NT2/D1 (cell line): ENCODE measurements at regions not wholly inside any gene's neighbourhood (a gene's known extent, or its start where the extent isn't known, plus 50 kb on each side); places are given as distances from the start of the nearest gene placed in this dataset.

ENCODE experiments used
- DNase-seq: peaks from one replicate; pipeline ENCODE4 v3.0.0-alpha.2; 2011; ENCODE audit warnings: low read depth, low spot score
- H3K27me3 ChIP-seq: 2 replicates; pipeline ENCODE4 v1.6.0; 2011; ENCODE audit warnings: mild to moderate bottlenecking; ENCODE audit not compliant: insufficient read length, insufficient read depth
- H3K36me3 ChIP-seq: 2 replicates; pipeline ENCODE4 v1.6.1; 2011; ENCODE audit warnings: mild to moderate bottlenecking, low read length, mixed read lengths; ENCODE audit not compliant: insufficient read depth, insufficient read length
- H3K4me1 ChIP-seq: 2 replicates; pipeline ENCODE4 v1.5.1; 2011; ENCODE audit not compliant: insufficient read depth, insufficient read length
- H3K4me3 ChIP-seq: 2 replicates; pipeline ENCODE4 v1.5.1; 2011; ENCODE audit warnings: low read depth; ENCODE audit not compliant: insufficient read length
- H3K9ac ChIP-seq: 2 replicates; pipeline ENCODE4 v1.6.0; 2011; ENCODE audit warnings: low read depth; ENCODE audit not compliant: insufficient read length
- H3K9me3 ChIP-seq: 2 replicates; pipeline ENCODE4 v1.5.1; 2011; ENCODE audit warnings: mild to moderate bottlenecking, low read length; ENCODE audit not compliant: insufficient read depth
- SUZ12 ChIP-seq: IDR thresholded peaks from 2 replicates; pipeline ENCODE4 v1.6.1; 2011; ENCODE audit not compliant: insufficient read length, insufficient read depth; ENCODE audit errors: extremely low read depth
- YY1 ChIP-seq: IDR thresholded peaks from 2 replicates; pipeline ENCODE4 v1.6.1; 2011; ENCODE audit not compliant: insufficient read length, insufficient read depth
- ZNF274 ChIP-seq: IDR thresholded peaks from 2 replicates; pipeline ENCODE4 v1.6.1; 2011; ENCODE audit warnings: mild to moderate bottlenecking, low read depth, low read length

- Histone ChIP-seq H3K36me3 (no peaks in the 10 kb centered on the region), H3K4me3 (no peak overlapping the region), H3K9ac (no peak overlapping the region), H3K4me1 (no peaks in the 10 kb centered on the region), H3K27me3 (no peaks in the 10 kb centered on the region), H3K9me3 (no peaks in the 10 kb centered on the region)
- DNase-seq: no peak
- TF ChIP-seq ZNF274 (no peak), YY1 (no peak), SUZ12 (no peak)
These were observed 83.5 kb downstream of the VCY1B start for GRCh38 chrY:14139521-14139920.

- no peaks in the 10 kb centered on the region for H3K9me3 ChIP-seq
- H3K27me3 ChIP-seq: no peaks in the 10 kb centered on the region
- H3K4me3 ChIP-seq: no peak overlapping the region
- H3K4me1 ChIP-seq: no peaks in the 10 kb centered on the region
- no peak for DNase-seq
- TF ChIP-seq ZNF274: no peak
- TF ChIP-seq YY1: no peak
- no peak for TF ChIP-seq SUZ12
- no peak overlapping the region for H3K9ac ChIP-seq
- no peaks in the 10 kb centered on the region for H3K36me3 ChIP-seq
These were observed 89.6 kb downstream of the VCY1B start for GRCh38 chrY:14145614-14146013.

DNA sequence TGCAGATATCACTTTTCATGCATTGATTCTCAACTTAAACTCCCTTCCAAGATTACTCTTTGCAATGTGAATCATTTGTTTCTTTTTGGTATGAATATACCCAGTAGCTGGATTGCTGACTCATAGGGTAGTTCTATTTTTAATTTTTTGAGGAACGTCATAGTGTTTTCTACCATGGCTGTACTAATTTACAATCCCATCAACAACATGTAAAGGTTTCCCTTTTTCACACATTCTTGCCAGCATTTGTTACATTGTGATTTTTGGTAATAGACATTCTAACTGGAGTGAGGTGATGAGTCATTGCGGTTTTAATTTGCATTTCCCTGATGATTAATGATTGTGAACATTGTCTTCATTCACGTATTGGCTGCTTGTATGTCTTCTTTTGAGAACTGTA, 126.7 kb downstream of the VCY1B start:
- no peak for DNase-seq
- Histone ChIP-seq H3K9ac (no peak overlapping the region), H3K27me3 (no peaks in the 10 kb centered on the region), H3K36me3 (no peaks in the 10 kb centered on the region), H3K4me3 (no peak overlapping the region), H3K9me3 (no peaks in the 10 kb centered on the region), H3K4me1 (no peaks in the 10 kb centered on the region)
- TF ChIP-seq SUZ12 (no peak), ZNF274 (no peak), YY1 (no peak)

GRCh38 chrY:14222014-14222413, 166.0 kb downstream of the VCY1B start:
- H3K4me3 ChIP-seq: no peak overlapping the region
- H3K9ac ChIP-seq: no peak overlapping the region
- no peaks in the 10 kb centered on the region for H3K27me3 ChIP-seq
- no peaks in the 10 kb centered on the region for H3K4me1 ChIP-seq
- no peaks in the 10 kb centered on the region for H3K9me3 ChIP-seq
- no peak for DNase-seq
- TF ChIP-seq YY1 (no peak), SUZ12 (no peak), ZNF274 (no peak)
- no peaks in the 10 kb centered on the region for H3K36me3 ChIP-seq

GRCh38 chrY:14231703-14232102, 175.7 kb downstream of the VCY1B start:
- no peak overlapping the region for H3K9ac ChIP-seq
- H3K36me3 ChIP-seq: no peaks in the 10 kb centered on the region
- no peak for DNase-seq
- no peaks in the 10 kb centered on the region for H3K9me3 ChIP-seq
- H3K4me1 ChIP-seq: no peaks in the 10 kb centered on the region
- H3K4me3 ChIP-seq: no peak overlapping the region
- H3K27me3 ChIP-seq: no peaks in the 10 kb centered on the region
- no peak for TF ChIP-seq YY1
- no peak for TF ChIP-seq SUZ12
- TF ChIP-seq ZNF274: no peak

GRCh38 chrY:14235070-14235469, 179.0 kb downstream of the VCY1B start:
- Histone ChIP-seq H3K9ac (no peak overlapping the region), H3K27me3 (no peaks in the 10 kb centered on the region), H3K4me1 (no peaks in the 10 kb centered on the region), H3K36me3 (no peaks in the 10 kb centered on the region), H3K9me3 (no peaks in the 10 kb centered on the region), H3K4me3 (no peak overlapping the region)
- TF ChIP-seq ZNF274: no peak
- no peak for TF ChIP-seq YY1
- no peak for TF ChIP-seq SUZ12
- no peak for DNase-seq

GRCh38 chrY:14238277-14238676, 182.2 kb downstream of the VCY1B start:
- no peaks in the 10 kb centered on the region for H3K4me1 ChIP-seq
- TF ChIP-seq ZNF274 (no peak), SUZ12 (no peak), YY1 (no peak)
- H3K36me3 ChIP-seq: no peaks in the 10 kb centered on the region

DNA sequence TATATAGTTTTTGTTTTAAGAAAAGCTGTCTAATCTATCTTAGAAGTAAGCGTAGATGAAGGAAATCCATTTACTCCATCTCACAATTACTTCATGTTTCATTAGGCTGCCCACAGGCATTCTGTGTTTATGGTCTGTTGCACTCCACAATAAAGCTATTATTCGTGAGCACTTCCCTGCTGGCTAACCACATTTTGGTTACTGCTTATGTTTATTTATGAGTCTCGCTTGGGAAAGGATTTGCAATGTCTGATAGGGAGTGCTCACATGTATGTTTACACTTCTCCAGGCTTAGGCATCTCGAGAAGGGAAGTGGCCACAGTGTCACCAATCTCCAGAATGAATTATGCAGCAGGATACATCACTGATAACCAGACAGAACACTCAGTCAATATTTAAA, 190.9 kb downstream of the VCY1B start:
- H3K9ac ChIP-seq: no peak overlapping the region
- no peaks in the 10 kb centered on the region for H3K9me3 ChIP-seq
- H3K27me3 ChIP-seq: no peaks in the 10 kb centered on the region
- H3K36me3 ChIP-seq: no peaks in the 10 kb centered on the region
- H3K4me1 ChIP-seq: no peaks in the 10 kb centered on the region
- no peak overlapping the region for H3K4me3 ChIP-seq
- TF ChIP-seq SUZ12: no peak
- no peak for TF ChIP-seq YY1
- TF ChIP-seq ZNF274: no peak
- DNase-seq: no peak

More at GRCh38 chrY:14238277-14238676, 182.2 kb downstream of the VCY1B start:
- no peak for DNase-seq
- Histone ChIP-seq H3K9ac (no peak overlapping the region), H3K27me3 (no peaks in the 10 kb centered on the region), H3K9me3 (no peaks in the 10 kb centered on the region), H3K4me3 (no peak overlapping the region)
